ENCODE measurements at regions not wholly inside any gene's neighbourhood (a gene's known extent, or its start where the extent isn't known, plus 50 kb on each side); places are given as distances from the start of the nearest gene placed in this dataset.
"Not testable (repeated sequence)": the region's sequence is repeated elsewhere in the genome, so short reads cannot be mapped to it uniquely, and the experiment has no call there.

- H3K4me3 ChIP-seq (ENCODE audit: low read length): no peak overlapping the region
- no peak overlapping the region for H3K27ac ChIP-seq (ENCODE audit: low read length)
- no peak for DNase-seq
- no peaks in the 10 kb centered on the region for H3K27me3 ChIP-seq (ENCODE audit: control insufficient read depth, insufficient read depth, low read length)
- H3K27ac Mint-ChIP-seq: no peak overlapping the region
- H3K36me3 ChIP-seq (ENCODE audit: control insufficient read depth, insufficient read depth, low read length): no peaks in the 10 kb centered on the region
- intact Hi-C loops (cut with micrococcal nuclease): no loop called here
- no peaks in the 10 kb centered on the region for H3K27me3 Mint-ChIP-seq (ENCODE audit: low read depth in 2 of 2)
- no peak for ATAC-seq
- no peak overlapping the region for H3K4me3 Mint-ChIP-seq
- peaks cover 16 to 26% of the 10 kb centered on the region in 2 donors for H3K9me3 Mint-ChIP-seq
- H3K9me3 ChIP-seq (ENCODE audit: control insufficient read depth, insufficient read depth, low read length): peaks cover 7% of the 10 kb centered on the region
- no peak for TF ChIP-seq CTCF (IDR thresholded peaks at IDR 0.05)
- H3K36me3 Mint-ChIP-seq: peaks cover 16% of the 10 kb centered on the region
- no peaks in the 10 kb centered on the region for H3K4me1 ChIP-seq (ENCODE audit: control insufficient read depth, insufficient read depth, low read length)
- WGBS (ENCODE audit: insufficient coverage): 92% methylated on average over 1 of the region's 3 CpGs
- no peaks in the 10 kb centered on the region for H3K4me1 Mint-ChIP-seq
Measured at GRCh38 chr18:39149211-39149806, 1583.7 kb upstream of the CELF4 start.

DNA sequence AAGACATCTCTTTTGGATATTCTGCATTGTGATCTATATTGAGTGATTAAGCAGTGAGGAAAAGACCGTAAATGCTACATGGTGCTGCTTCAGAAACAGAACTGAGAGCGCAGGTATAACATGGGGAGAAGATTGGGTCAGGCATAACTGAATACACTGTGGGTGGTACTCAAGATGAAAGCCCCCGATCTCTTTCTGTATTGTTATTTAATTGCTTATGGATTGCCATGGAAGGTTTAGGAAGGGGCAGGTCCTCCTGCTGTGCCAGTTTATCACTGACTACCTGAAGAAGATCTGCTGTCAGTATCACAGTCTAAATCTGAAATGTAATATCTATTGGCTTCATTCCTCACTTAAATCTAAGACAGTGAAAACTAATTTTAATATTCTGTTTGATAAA lies 1568.7 kb upstream of the CELF4 start:
- ATAC-seq (no peak), DNase-seq (no peak)
- Histone ChIP-seq H3K4me3 (ENCODE audit: low read length) (no peak overlapping the region), H3K27ac (ENCODE audit: low read length) (no peak overlapping the region), H3K9me3 (ENCODE audit: control insufficient read depth, insufficient read depth, low read length) (no peaks in the 10 kb centered on the region), H3K36me3 (ENCODE audit: control insufficient read depth, insufficient read depth, low read length) (no peaks in the 10 kb centered on the region), H3K4me1 (ENCODE audit: control insufficient read depth, insufficient read depth, low read length) (no peaks in the 10 kb centered on the region), H3K27me3 (ENCODE audit: control insufficient read depth, insufficient read depth, low read length) (no peaks in the 10 kb centered on the region)
- intact Hi-C loops (cut with micrococcal nuclease): no loop called here
- 93% methylated on average over 3 of the region's 3 CpGs for WGBS (ENCODE audit: insufficient coverage)
- Mint-ChIP-seq H3K4me1 (no peaks in the 10 kb centered on the region), H3K9me3 (peaks cover 13 to 22% of the 10 kb centered on the region in 2 donors), H3K36me3 (peaks cover 14% of the 10 kb centered on the region), H3K27me3 (ENCODE audit: low read depth in 2 of 2) (no peaks in the 10 kb centered on the region), H3K27ac (no peak overlapping the region), H3K4me3 (no peak overlapping the region)
- TF ChIP-seq CTCF (IDR thresholded peaks at IDR 0.05): no peak

DNA sequence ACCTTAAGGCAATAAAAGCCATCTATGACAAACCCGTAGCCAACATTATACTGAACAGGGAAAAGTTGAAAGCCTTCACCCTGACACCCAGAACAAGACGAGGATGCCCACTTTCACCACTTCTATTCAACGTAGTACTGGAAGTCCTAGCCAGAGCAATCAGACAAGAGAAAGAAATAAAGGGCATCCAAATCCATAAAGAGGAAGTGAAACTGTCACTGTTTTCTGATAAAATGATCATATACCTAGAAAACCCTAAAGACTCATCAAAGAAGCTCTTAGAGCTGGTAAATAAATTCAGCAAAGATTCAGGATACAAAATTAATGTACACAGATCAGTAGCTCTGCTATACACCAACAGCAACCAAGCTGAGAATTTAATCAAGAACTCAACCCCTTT lies 1561.9 kb upstream of the CELF4 start:
- DNase-seq; H3K4me3 ChIP-seq (ENCODE audit: low read length); H3K27ac Mint-ChIP-seq; ATAC-seq; H3K4me1 Mint-ChIP-seq; H3K27me3 ChIP-seq (ENCODE audit: control insufficient read depth, insufficient read depth, low read length); H3K9me3 ChIP-seq (ENCODE audit: control insufficient read depth, insufficient read depth, low read length); H3K27me3 Mint-ChIP-seq (ENCODE audit: low read depth in 2 of 2); intact Hi-C loops (cut with micrococcal nuclease); H3K27ac ChIP-seq (ENCODE audit: low read length); H3K36me3 ChIP-seq (ENCODE audit: control insufficient read depth, insufficient read depth, low read length); H3K4me3 Mint-ChIP-seq; H3K36me3 Mint-ChIP-seq; H3K4me1 ChIP-seq (ENCODE audit: control insufficient read depth, insufficient read depth, low read length): not testable (repeated sequence)
- H3K9me3 Mint-ChIP-seq: peaks cover 16 to 20% of the 10 kb centered on the region in 2 donors
- 85% methylated on average over 3 of the region's 3 CpGs for WGBS (ENCODE audit: insufficient coverage)

DNA sequence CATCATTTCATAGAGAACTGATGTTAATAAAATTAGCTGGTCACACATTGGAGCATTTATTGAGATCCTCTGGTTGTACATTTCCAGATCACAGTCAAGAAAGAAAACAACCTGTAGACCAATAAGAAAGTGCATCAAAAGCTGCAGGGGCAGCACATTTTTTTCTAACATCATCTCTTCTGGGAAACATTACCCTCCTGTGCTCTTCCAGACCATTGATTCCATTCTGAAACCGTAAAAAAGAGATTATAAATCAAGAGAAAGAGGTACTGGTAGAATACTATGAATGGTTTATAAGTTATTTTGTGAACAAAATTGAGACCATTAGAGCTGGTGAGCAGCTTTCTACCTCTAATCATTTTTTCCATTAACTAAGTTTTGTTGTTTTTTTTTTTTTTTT lies 1548.2 kb upstream of the CELF4 start:
- TF ChIP-seq CTCF (IDR thresholded peaks at IDR 0.05): no peak
- Mint-ChIP-seq H3K4me3 (no peak overlapping the region), H3K36me3 (no peaks in the 10 kb centered on the region), H3K27ac (no peak overlapping the region), H3K9me3 (peaks cover 14 to 25% of the 10 kb centered on the region in 2 donors), H3K27me3 (ENCODE audit: low read depth in 2 of 2) (no peaks in the 10 kb centered on the region), H3K4me1 (no peaks in the 10 kb centered on the region)
- Histone ChIP-seq H3K27me3 (ENCODE audit: control insufficient read depth, insufficient read depth, low read length) (no peaks in the 10 kb centered on the region), H3K27ac (ENCODE audit: low read length) (no peak overlapping the region), H3K4me1 (ENCODE audit: control insufficient read depth, insufficient read depth, low read length) (no peaks in the 10 kb centered on the region), H3K4me3 (ENCODE audit: low read length) (no peak overlapping the region), H3K36me3 (ENCODE audit: control insufficient read depth, insufficient read depth, low read length) (no peaks in the 10 kb centered on the region), H3K9me3 (ENCODE audit: control insufficient read depth, insufficient read depth, low read length) (no peaks in the 10 kb centered on the region)
- WGBS (ENCODE audit: insufficient coverage): no CpG with 5 or more reads among the region's 1 CpG
- DNase-seq (no peak), ATAC-seq (no peak)
- intact Hi-C loops (cut with micrococcal nuclease): no loop called here
